Tibial nerve (tissue), 4 donors: ENCODE measurements at regions not wholly inside any gene's neighbourhood (a gene's known extent, or its start where the extent isn't known, plus 50 kb on each side); places are given as distances from the start of the nearest gene placed in this dataset.

Source experiments
- EP300 ChIP-seq, 2 donors: sonication (generic); formaldehyde crosslinking; IDR thresholded peaks; one replicate each; pipeline ENCODE4 v1.6.1; 2017; ENCODE audit warnings: antibody characterized with exemption in 2 of 2, mild to moderate bottlenecking in 1 of 2
- POLR2A ChIP-seq, 2 donors: fragments of 450-650 bp; IDR thresholded peaks; one replicate each; pipeline ENCODE4 v1.6.1; 2017; ENCODE audit warnings: antibody characterized with exemption in 2 of 2, mild to moderate bottlenecking in 2 of 2, moderate library complexity in 2 of 2
- TF ChIP-seq, protein P1 (sequence below), 5 experiments: fragments of 200-600 bp in 3 of 5; fragments of 450-650 bp in 2 of 5; sonication (generic) in 3 of 5; IDR thresholded peaks; one replicate each; pipeline ENCODE4 v1.5.1; 2016 to 2019; ENCODE audit warnings: antibody characterized with exemption in 5 of 5, mild to moderate bottlenecking in 3 of 5, moderate library complexity in 2 of 5

DNA sequence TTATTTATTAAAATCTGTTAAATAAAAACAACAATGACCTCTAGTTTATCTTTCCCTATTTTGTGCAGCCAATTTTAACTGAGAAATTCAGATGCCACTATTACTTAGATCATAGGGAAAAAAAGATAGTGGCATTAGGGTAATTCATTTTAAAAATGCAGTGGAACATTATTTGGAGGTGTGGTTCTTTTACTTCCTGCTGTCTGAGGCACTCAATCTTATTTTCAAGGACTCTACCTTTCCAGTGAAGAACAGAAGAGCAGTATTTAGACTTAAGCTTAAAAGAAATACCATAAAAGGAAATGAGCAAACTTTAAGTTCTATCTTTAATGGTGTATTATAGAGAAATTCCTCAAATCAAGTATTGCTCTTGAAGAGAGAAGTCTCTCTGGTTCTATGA lies 342.6 kb upstream of the KLF12 start:
- TF ChIP-seq POLR2A (IDR thresholded peaks at IDR 0.05): no peak
- TF ChIP-seq, protein P1, sequence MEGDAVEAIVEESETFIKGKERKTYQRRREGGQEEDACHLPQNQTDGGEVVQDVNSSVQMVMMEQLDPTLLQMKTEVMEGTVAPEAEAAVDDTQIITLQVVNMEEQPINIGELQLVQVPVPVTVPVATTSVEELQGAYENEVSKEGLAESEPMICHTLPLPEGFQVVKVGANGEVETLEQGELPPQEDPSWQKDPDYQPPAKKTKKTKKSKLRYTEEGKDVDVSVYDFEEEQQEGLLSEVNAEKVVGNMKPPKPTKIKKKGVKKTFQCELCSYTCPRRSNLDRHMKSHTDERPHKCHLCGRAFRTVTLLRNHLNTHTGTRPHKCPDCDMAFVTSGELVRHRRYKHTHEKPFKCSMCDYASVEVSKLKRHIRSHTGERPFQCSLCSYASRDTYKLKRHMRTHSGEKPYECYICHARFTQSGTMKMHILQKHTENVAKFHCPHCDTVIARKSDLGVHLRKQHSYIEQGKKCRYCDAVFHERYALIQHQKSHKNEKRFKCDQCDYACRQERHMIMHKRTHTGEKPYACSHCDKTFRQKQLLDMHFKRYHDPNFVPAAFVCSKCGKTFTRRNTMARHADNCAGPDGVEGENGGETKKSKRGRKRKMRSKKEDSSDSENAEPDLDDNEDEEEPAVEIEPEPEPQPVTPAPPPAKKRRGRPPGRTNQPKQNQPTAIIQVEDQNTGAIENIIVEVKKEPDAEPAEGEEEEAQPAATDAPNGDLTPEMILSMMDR (IDR thresholded peaks at IDR 0.05): no peak
- TF ChIP-seq EP300 (IDR thresholded peaks at IDR 0.05): no peak
